GM23338 (cell line): ENCODE measurements at regions not wholly inside any gene's neighbourhood (a gene's known extent, or its start where the extent isn't known, plus 50 kb on each side); places are given as distances from the start of the nearest gene placed in this dataset.
A peak's percentile ranks its signal among the peaks of the same experiment; 100 is the strongest.

Experiments used
- ATAC-seq: fragments of 200-7000 bp; cut with Tn5 transposase; 3 replicates; pipeline ENCODE4 v1.9.1; 2020
- DNase-seq: peaks from one replicate; pipeline ENCODE4 v3.0.0-alpha.2; 2015; ENCODE audit warnings: low spot score
- H2AFZ ChIP-seq: fragments of 200-600 bp; sonication (generic); 2 replicates; pipeline ENCODE4 v1.8.0; 2016; ENCODE audit warnings: antibody characterized with exemption, mild to moderate bottlenecking, moderate library complexity
- H3F3A ChIP-seq: fragments of 200-600 bp; sonication (generic); replicated peaks from 2 replicates; pipeline ENCODE4 v1.8.0; 2017; ENCODE audit warnings: antibody characterized with exemption, mixed run types, low read depth
- H3K27ac ChIP-seq: fragments of 200-600 bp; sonication (generic); 2 replicates; pipeline ENCODE4 v1.6.1; 2016; ENCODE audit warnings: low read depth
- H3K27me3 ChIP-seq: fragments of 200-600 bp; sonication (generic); 2 replicates; pipeline ENCODE4 v1.8.0; 2016; ENCODE audit warnings: mild to moderate bottlenecking, mixed run types, moderate library complexity; ENCODE audit not compliant: insufficient read depth
- H3K36me3 ChIP-seq: fragments of 200-600 bp; sonication (generic); 2 replicates; pipeline ENCODE4 v1.8.0; 2016; ENCODE audit warnings: mild to moderate bottlenecking; ENCODE audit not compliant: insufficient read depth
- H3K4me1 ChIP-seq: fragments of 200-600 bp; sonication (generic); 2 replicates; pipeline ENCODE4 v1.8.0; 2016; ENCODE audit warnings: mild to moderate bottlenecking, moderate library complexity; ENCODE audit not compliant: insufficient read depth
- H3K4me2 ChIP-seq: fragments of 200-600 bp; sonication (generic); 2 replicates; pipeline ENCODE4 v1.7.1; 2017; ENCODE audit warnings: mixed run types
- H3K4me3 ChIP-seq: fragments of 200-600 bp; sonication (generic); 2 replicates; pipeline ENCODE4 v1.6.1; 2016; ENCODE audit warnings: mixed run types
- H3K79me2 ChIP-seq: fragments of 200-600 bp; sonication (generic); replicated peaks from 2 replicates; pipeline ENCODE4 v1.8.0; 2017; ENCODE audit warnings: mild to moderate bottlenecking; ENCODE audit not compliant: insufficient read depth
- H3K9me2 ChIP-seq: fragments of 200-600 bp; sonication (generic); 2 replicates; pipeline ENCODE4 v1.8.0; 2017; ENCODE audit not compliant: insufficient read depth
- H4K20me1 ChIP-seq: fragments of 200-600 bp; sonication (generic); replicated peaks from 2 replicates; pipeline ENCODE4 v1.8.0; 2017; ENCODE audit warnings: mild to moderate bottlenecking; ENCODE audit not compliant: insufficient read depth
- H3K27ac Mint-ChIP-seq: 2 replicates; pipeline ENCODE4 v1.8.0; 2020; ENCODE audit warnings: inconsistent platforms, mild to moderate bottlenecking, moderate library complexity, mixed read lengths
- H3K27me3 Mint-ChIP-seq: 3 replicates; pipeline ENCODE4 v1.8.0; 2022; ENCODE audit warnings: low read depth, mild to moderate bottlenecking, moderate library complexity, mixed read lengths, inconsistent platforms; ENCODE audit not compliant: insufficient read depth, poor library complexity
- H3K36me3 Mint-ChIP-seq: 3 replicates; pipeline ENCODE4 v1.8.0; 2021; ENCODE audit warnings: low read depth, mild to moderate bottlenecking, inconsistent platforms, moderate library complexity, mixed read lengths
- H3K4me1 Mint-ChIP-seq: 3 replicates; pipeline ENCODE4 v1.8.0; 2020; ENCODE audit warnings: mild to moderate bottlenecking, inconsistent platforms, mixed read lengths
- H3K4me3 Mint-ChIP-seq: 3 replicates; pipeline ENCODE4 v1.8.0; 2021; ENCODE audit warnings: moderate library complexity, mild to moderate bottlenecking, inconsistent platforms, mixed read lengths
- H3K9me3 Mint-ChIP-seq: 3 replicates; pipeline ENCODE4 v1.8.0; 2020; ENCODE audit warnings: moderate library complexity, mild to moderate bottlenecking, inconsistent platforms, mixed read lengths
- CREB1 ChIP-seq: fragments of 250-450 bp; sonication (Bioruptor Pico); IDR thresholded peaks from 2 replicates; pipeline ENCODE4 v1.5.0; 2020; ENCODE audit warnings: low read depth, mild to moderate bottlenecking, moderate library complexity
- EZH2 ChIP-seq: fragments of 200-600 bp; sonication (generic); IDR thresholded peaks from one replicate; pipeline ENCODE4 v1.8.0; 2017; ENCODE audit warnings: antibody characterized with exemption, mild to moderate bottlenecking, low read depth; ENCODE audit not compliant: unreplicated experiment
- EZH2phosphoT487 ChIP-seq: fragments of 200-600 bp; sonication (generic); IDR thresholded peaks from one replicate; pipeline ENCODE4 v1.8.1; 2018; ENCODE audit warnings: antibody characterized with exemption; ENCODE audit not compliant: unreplicated experiment
- JUNB ChIP-seq: IDR thresholded peaks from one replicate; pipeline ENCODE4 v1.6.1; 2016; ENCODE audit warnings: antibody characterized with exemption; ENCODE audit not compliant: unreplicated experiment
- NANOG ChIP-seq: IDR thresholded peaks from 2 replicates; pipeline ENCODE4 v1.6.1; 2016; ENCODE audit warnings: antibody characterized with exemption, borderline replicate concordance
- STAT1 ChIP-seq: IDR thresholded peaks from one replicate; pipeline ENCODE4 v1.6.1; 2016; ENCODE audit warnings: antibody characterized with exemption; ENCODE audit not compliant: unreplicated experiment
- ZNF114 ChIP-seq: fragments of 250-450 bp; sonication (Bioruptor Pico); IDR thresholded peaks from 2 replicates; pipeline ENCODE4 v1.5.0; 2020; ENCODE audit warnings: mild to moderate bottlenecking, moderate library complexity
- ZNF331 ChIP-seq: fragments of 250-450 bp; sonication (Bioruptor Pico); IDR thresholded peaks from 2 replicates; pipeline ENCODE4 v1.5.0; 2020; ENCODE audit warnings: low read depth, mild to moderate bottlenecking, moderate library complexity
- TF ChIP-seq, protein P1 (sequence below): IDR thresholded peaks from 2 replicates; pipeline ENCODE4 v1.6.1; 2016; ENCODE audit warnings: antibody characterized with exemption
- TF ChIP-seq, protein P2 (sequence below), 2 experiments: fragments of 200-600 bp in 1 of 2; sonication (generic) in 1 of 2; conservative IDR thresholded peaks; 2 replicates each; pipeline versions ENCODE4 v1.5.1 to v1.6.1; 2016 to 2017; ENCODE audit warnings: antibody characterized with exemption in 2 of 2, low read depth in 2 of 2, mild to moderate bottlenecking in 2 of 2, moderate library complexity in 1 of 2
- TF ChIP-seq, protein P3 (sequence below): IDR thresholded peaks from one replicate; pipeline ENCODE4 v1.6.1; 2018; ENCODE audit warnings: antibody characterized with exemption; ENCODE audit not compliant: unreplicated experiment

DNA sequence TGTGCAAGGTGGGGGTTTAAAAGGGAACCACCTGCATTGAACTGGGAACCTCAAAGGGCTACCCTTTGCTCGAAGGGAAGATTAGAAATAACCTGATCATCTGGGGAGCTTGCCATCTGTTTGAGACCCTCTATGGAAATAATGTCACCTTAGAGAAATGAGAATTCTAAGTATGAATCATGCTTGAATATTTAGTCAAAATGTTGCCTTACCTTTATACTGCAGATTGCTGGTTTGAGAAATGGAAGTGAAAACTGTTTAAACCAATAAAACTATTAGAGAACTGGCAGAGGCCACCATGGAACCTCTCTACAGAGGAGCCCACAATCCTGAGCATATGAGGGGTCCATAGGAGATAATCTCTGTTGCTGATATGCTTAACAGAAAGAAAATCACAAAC, 131.2 kb upstream of the FAM78B start:
- no peaks in the 10 kb centered on the region for H3K79me2 ChIP-seq
- peaks cover 2% of the 10 kb centered on the region for H3K27me3 Mint-ChIP-seq
- no peak overlapping the region for H3K27ac ChIP-seq
- H3K36me3 Mint-ChIP-seq = no peaks in the 10 kb centered on the region
- no peak overlapping the region for H3K4me2 ChIP-seq
- DNase-seq = no peak
- no peaks in the 10 kb centered on the region for H3F3A ChIP-seq
- H2AFZ ChIP-seq = no peak overlapping the region
- H3K36me3 ChIP-seq = no peaks in the 10 kb centered on the region
- no peak overlapping the region for H3K4me3 Mint-ChIP-seq
- no peaks in the 10 kb centered on the region for H3K9me3 Mint-ChIP-seq
- 0 out of 2 replicates have a peak, but pooled peaks cover 2% of the 10 kb centered on the region for H3K4me1 ChIP-seq
- TF ChIP-seq EZH2phosphoT487 = no peak
- TF ChIP-seq JUNB = no peak
- no peak overlapping the region for H3K4me3 ChIP-seq
- no peak overlapping the region for H3K27ac Mint-ChIP-seq
- H3K4me1 Mint-ChIP-seq = peaks cover 2% of the 10 kb centered on the region; the same call in 2 of the 3 replicates
- 0 out of 2 replicates have a peak, but pooled peaks cover 4% of the 10 kb centered on the region for H3K9me2 ChIP-seq
- no peak for ATAC-seq
- H4K20me1 ChIP-seq = no peaks in the 10 kb centered on the region
- H3K27me3 ChIP-seq = no peaks in the 10 kb centered on the region

DNA sequence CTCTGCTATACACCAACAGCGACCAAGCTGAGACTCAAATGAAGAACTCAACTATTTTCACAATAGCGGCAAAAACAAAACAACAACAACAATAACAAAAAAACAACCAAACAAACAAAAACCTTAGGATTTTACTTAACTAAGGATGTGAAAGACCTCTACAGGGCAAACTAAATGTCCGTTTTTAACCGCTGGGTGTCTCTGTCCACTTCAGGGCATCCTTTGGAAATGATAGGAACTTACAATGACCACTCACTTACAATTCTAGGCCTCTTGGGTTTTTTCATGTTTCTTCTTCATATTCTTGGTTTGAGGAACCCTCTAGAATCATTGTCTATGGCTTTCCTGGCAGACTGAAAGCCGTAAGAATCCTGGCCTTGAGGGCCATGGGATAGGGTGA, 134.0 kb upstream of the FAM78B start:
- ATAC-seq (no peak), DNase-seq (no peak)
- no peaks in the 10 kb centered on the region for H3K27me3 Mint-ChIP-seq
- H3F3A ChIP-seq = no peaks in the 10 kb centered on the region
- no peak overlapping the region for H3K4me3 Mint-ChIP-seq
- H3K79me2 ChIP-seq = no peaks in the 10 kb centered on the region
- H3K4me2 ChIP-seq = no peak overlapping the region
- no peak overlapping the region for H2AFZ ChIP-seq
- TF ChIP-seq ZNF331 = no peak
- TF ChIP-seq ZNF114 = no peak
- H3K9me2 ChIP-seq = 0 out of 2 replicates have a peak, but pooled peaks cover 4% of the 10 kb centered on the region
- no peak overlapping the region for H3K27ac ChIP-seq
- H3K4me1 ChIP-seq = 0 out of 2 replicates have a peak, but pooled peaks cover 6% of the 10 kb centered on the region
- peaks cover 7% of the 10 kb centered on the region; the same call in 2 of the 3 replicates for H3K4me1 Mint-ChIP-seq
- H3K27me3 ChIP-seq = no peaks in the 10 kb centered on the region
- no peaks in the 10 kb centered on the region for H4K20me1 ChIP-seq
- H3K9me3 Mint-ChIP-seq = no peaks in the 10 kb centered on the region; the same call in 2 of the 3 replicates
- no peak overlapping the region for H3K27ac Mint-ChIP-seq
- H3K4me3 ChIP-seq = no peak overlapping the region
- H3K36me3 ChIP-seq = no peaks in the 10 kb centered on the region
- no peaks in the 10 kb centered on the region for H3K36me3 Mint-ChIP-seq

DNA sequence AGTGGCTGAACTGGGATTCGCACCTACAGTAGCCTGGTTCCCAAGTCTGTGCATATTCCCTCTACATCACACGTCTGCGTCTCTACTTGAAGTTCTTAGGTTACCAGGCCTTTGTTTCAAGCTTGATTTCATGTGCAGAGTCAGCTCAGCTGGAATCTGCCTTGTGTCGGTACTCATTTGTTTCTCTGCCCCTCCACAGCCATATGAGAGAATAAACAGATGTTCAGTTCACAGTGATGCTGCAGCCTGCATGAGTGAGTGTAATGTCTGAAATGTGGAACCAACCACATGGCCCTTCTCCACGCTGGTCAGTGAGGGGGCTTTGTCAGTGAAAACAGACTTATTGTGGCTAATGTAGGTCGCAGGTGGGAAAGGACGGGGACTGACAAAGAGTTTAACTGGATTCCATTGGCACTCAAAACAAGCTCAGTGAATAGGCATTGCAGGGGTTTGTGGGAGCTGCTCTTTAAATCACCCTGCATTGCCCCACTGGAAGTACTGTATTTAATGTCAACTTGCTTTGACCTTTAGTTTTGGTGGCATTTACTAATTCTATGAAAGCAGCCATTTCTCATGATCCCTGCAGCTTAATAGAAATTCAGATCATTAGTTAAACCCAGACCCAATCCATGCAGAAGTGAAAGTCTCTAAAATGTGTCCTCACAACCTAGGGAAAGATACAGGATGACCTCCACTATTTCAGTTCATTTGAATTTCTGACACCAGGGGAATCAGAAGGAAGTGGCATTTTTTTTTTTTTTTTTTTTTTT, 136.4 kb upstream of the FAM78B start:
- H3K79me2 ChIP-seq = no peaks in the 10 kb centered on the region
- no peak overlapping the region for H3K4me3 ChIP-seq
- TF ChIP-seq, protein P1, sequence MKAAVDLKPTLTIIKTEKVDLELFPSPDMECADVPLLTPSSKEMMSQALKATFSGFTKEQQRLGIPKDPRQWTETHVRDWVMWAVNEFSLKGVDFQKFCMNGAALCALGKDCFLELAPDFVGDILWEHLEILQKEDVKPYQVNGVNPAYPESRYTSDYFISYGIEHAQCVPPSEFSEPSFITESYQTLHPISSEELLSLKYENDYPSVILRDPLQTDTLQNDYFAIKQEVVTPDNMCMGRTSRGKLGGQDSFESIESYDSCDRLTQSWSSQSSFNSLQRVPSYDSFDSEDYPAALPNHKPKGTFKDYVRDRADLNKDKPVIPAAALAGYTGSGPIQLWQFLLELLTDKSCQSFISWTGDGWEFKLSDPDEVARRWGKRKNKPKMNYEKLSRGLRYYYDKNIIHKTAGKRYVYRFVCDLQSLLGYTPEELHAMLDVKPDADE = no peak
- TF ChIP-seq ZNF331 (no peak), NANOG (no peak), EZH2 (no peak), STAT1 (no peak), EZH2phosphoT487 (no peak), JUNB (no peak), CREB1 (no peak)
- TF ChIP-seq, protein P2, sequence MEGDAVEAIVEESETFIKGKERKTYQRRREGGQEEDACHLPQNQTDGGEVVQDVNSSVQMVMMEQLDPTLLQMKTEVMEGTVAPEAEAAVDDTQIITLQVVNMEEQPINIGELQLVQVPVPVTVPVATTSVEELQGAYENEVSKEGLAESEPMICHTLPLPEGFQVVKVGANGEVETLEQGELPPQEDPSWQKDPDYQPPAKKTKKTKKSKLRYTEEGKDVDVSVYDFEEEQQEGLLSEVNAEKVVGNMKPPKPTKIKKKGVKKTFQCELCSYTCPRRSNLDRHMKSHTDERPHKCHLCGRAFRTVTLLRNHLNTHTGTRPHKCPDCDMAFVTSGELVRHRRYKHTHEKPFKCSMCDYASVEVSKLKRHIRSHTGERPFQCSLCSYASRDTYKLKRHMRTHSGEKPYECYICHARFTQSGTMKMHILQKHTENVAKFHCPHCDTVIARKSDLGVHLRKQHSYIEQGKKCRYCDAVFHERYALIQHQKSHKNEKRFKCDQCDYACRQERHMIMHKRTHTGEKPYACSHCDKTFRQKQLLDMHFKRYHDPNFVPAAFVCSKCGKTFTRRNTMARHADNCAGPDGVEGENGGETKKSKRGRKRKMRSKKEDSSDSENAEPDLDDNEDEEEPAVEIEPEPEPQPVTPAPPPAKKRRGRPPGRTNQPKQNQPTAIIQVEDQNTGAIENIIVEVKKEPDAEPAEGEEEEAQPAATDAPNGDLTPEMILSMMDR (conservative IDR thresholded peaks at IDR 0.05; ENCODE audit: low read depth in 2 of 2) = no peak
- TF ChIP-seq, protein P3, sequence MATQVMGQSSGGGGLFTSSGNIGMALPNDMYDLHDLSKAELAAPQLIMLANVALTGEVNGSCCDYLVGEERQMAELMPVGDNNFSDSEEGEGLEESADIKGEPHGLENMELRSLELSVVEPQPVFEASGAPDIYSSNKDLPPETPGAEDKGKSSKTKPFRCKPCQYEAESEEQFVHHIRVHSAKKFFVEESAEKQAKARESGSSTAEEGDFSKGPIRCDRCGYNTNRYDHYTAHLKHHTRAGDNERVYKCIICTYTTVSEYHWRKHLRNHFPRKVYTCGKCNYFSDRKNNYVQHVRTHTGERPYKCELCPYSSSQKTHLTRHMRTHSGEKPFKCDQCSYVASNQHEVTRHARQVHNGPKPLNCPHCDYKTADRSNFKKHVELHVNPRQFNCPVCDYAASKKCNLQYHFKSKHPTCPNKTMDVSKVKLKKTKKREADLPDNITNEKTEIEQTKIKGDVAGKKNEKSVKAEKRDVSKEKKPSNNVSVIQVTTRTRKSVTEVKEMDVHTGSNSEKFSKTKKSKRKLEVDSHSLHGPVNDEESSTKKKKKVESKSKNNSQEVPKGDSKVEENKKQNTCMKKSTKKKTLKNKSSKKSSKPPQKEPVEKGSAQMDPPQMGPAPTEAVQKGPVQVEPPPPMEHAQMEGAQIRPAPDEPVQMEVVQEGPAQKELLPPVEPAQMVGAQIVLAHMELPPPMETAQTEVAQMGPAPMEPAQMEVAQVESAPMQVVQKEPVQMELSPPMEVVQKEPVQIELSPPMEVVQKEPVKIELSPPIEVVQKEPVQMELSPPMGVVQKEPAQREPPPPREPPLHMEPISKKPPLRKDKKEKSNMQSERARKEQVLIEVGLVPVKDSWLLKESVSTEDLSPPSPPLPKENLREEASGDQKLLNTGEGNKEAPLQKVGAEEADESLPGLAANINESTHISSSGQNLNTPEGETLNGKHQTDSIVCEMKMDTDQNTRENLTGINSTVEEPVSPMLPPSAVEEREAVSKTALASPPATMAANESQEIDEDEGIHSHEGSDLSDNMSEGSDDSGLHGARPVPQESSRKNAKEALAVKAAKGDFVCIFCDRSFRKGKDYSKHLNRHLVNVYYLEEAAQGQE = no peak
- no peak overlapping the region for H3K4me3 Mint-ChIP-seq
- no peaks in the 10 kb centered on the region for H3K36me3 ChIP-seq
- H3K4me2 ChIP-seq = no peak overlapping the region
- DNase-seq = peak; percentile 27
- no peaks in the 10 kb centered on the region; the same call in 2 of the 3 replicates for H3K9me3 Mint-ChIP-seq
- H3K36me3 Mint-ChIP-seq = no peaks in the 10 kb centered on the region
- H3K9me2 ChIP-seq = peaks cover 14% of the 10 kb centered on the region; the same call in 1 of the 2 replicates
- no peaks in the 10 kb centered on the region for H3F3A ChIP-seq
- no peak overlapping the region for H3K27ac Mint-ChIP-seq
- peaks cover 15% of the 10 kb centered on the region for H3K4me1 Mint-ChIP-seq
- 0 out of 2 replicates have a peak, but pooled peaks cover 6% of the 10 kb centered on the region for H3K4me1 ChIP-seq
- ATAC-seq = peak; percentile 85
- no peaks in the 10 kb centered on the region for H3K27me3 ChIP-seq
- H2AFZ ChIP-seq = peak overlapping the region; percentile 49; the same call in 1 of the 2 replicates
- no peaks in the 10 kb centered on the region for H3K27me3 Mint-ChIP-seq
- H3K27ac ChIP-seq = no peak overlapping the region
- H4K20me1 ChIP-seq = no peaks in the 10 kb centered on the region
